ENCODE measurements at regions not wholly inside any gene's neighbourhood (a gene's known extent, or its start where the extent isn't known, plus 50 kb on each side); places are given as distances from the start of the nearest gene placed in this dataset.
"Not testable (repeated sequence)": the region's sequence is repeated elsewhere in the genome, so short reads cannot be mapped to it uniquely, and the experiment has no call there.

- peak; percentile 86 for DNase-seq
These were observed 134.9 kb downstream of the MRPS30 start for GRCh38 chr5:44943647-44944046.

DNA sequence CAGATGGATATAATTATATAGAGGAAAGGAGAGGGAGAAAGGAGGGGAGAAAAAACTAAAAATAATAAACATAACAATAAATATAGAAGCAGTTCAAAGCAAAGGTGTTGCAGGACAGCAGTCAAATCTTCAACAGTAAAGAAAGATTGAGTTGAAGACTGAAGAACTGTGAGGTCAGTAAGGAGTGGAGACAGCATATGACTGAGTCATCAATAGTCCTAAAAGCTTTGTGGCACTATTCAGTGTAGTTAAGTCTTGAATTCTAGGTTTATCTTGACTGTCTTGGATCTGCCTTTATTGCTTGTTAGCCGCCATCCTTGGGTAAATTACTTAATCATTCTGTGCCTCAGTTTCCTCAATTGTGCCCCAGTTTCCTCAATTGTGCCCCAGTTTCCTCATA is 137.0 kb downstream of the MRPS30 start:
- peak; percentile 17 for DNase-seq

DNA sequence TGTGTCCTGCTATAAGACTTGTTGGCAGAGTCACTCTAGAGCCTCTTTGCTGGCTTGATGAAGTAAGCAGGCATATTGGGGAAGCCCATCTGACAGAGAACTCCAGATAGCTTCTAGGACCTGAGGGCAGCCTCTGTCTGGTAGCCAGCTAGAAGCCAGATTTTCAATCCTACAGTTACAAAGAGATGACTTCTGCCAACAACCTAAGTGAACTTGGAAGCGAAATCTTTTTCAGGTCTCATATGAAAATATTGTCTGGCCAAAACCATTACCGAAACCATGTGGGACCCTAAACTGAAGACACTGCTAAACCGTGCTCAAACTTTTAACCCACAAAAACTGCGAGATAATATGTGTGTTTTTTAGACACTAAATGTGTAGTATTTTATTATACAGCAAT is 140.9 kb downstream of the MRPS30 start:
- DNase-seq = no peak

DNA sequence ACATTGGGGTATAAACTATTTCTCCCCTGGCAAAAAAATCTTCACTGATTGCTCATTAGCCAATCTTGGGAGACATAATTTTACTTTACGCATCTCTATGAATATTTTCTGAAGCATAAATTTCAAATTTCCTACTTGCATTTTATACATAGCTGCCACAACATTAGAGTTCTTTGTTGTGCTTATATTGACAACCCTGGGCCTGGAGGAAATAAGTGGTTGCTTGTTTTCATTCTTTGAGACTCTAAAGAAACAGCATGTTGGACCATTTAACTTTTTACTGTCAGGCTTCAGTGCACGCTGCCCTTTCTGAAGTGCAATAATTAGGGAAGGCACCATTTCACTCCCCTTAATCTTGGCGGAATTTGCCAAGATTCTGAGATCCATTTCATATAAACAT is 142.6 kb downstream of the MRPS30 start:
- no peak for DNase-seq

DNA sequence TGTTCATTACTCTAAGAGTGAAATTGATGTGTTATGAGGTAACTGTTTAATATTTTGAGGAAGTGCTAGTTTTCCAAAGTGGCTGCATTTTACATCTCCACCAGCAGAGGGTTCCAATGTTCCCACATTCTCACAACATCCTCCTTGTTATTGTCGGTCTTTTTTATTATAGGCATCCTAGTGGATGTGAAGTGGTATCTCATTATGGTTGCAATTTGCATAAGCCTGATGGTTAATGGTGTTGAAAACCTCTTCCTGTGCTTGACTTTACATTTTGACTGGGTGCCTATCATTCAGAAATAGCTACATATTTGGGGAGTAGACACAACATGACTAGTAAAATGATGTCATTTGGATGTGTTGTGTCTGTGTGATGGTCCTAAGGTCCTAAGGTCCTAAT is 143.6 kb downstream of the MRPS30 start:
- peak; percentile 30 for DNase-seq

DNA sequence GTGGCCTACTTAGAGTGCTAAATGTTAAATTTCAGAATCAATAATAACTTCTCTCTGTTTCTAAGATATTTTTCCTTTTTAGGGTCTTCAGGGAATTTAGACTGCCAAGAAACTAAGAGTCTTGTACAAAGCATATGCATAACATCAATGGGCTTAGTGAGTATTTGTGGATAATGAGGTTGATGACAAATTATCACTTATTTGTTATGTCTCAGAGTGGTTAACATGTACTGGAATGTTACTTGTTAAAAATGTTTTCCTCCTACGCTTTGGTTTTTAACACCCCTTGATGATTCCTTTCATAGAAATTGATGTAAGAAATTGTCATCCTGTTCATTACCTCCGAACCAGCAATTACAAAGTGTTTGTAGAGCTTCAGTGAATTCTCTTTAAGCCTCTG is 144.3 kb downstream of the MRPS30 start:
- no peak for DNase-seq

DNA sequence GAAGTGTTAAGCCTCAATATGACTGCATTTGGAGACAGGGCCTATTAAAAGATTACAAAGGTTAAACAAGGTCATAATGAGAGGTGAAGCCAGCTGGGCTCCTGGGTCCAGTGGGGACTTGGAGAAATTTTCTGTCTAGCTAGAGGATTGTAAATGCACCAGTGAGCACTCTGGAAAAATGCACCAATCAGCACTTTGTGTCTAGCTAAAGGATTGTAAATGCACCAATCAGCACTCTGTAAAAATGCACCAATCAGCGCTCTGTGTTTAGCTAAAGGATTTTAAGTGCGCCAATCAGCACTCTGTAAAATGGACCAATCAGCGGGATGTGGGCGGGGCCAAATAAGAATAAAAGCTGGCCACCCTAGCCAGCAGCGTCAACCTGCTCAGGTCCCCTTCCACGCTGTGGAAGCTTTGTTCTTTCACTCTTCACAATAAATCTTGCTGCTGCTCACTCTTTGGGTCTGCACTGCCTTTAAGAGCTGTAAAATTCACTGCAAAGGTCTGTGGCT is 150.3 kb downstream of the MRPS30 start:
- not testable (repeated sequence) for DNase-seq

GRCh38 chr5:44969825-44970224 is 161.1 kb downstream of the MRPS30 start:
- no peak for DNase-seq

DNA sequence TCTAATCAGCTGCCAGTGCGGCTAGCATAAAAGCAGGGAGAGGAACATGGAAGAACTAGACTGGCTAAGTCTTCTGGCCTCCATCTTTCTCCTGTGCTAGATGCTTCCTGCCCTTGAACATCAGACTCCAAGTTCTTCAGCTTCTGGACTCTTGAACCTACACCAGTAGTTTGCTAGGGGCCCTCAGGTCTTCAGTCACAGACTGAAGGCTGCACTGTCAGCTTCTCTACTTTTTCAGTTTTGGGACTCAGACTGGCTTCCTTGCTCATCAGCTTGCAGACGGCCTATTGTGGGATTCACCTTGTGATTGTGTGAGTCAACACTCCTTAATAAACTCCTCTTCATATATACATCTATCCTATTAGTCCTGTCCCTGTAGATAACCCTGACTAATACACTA is 162.2 kb downstream of the MRPS30 start:
- DNase-seq = not testable (repeated sequence)

- DNase-seq = no peak
These were observed 166.1 kb downstream of the MRPS30 start for GRCh38 chr5:44974813-44975212.

GRCh38 chr5:44981708-44982107 is 173.0 kb downstream of the MRPS30 start:
- no peak for DNase-seq

- DNase-seq = no peak
These were observed 174.3 kb downstream of the MRPS30 start for GRCh38 chr5:44983006-44983405.

DNA sequence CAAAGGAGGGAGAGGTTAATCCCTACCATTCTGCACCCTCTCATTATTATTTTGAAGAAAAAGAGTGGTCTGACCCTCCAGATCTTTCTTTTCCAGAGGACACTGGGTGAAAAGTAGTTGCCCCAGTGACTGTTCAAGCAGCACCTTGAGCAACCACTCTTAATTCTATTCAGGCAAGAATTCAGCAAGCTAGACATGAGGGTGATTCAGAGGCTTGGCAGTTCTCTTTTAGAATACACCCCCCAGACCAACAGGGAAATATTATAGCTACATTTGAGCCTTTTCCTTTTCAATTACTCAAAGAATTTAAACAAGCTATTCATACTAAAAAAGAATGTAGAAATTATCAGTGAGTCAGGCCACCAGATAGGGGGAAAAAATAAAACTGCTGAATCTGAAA is 178.3 kb downstream of the MRPS30 start:
- DNase-seq = peak; percentile 4

DNA sequence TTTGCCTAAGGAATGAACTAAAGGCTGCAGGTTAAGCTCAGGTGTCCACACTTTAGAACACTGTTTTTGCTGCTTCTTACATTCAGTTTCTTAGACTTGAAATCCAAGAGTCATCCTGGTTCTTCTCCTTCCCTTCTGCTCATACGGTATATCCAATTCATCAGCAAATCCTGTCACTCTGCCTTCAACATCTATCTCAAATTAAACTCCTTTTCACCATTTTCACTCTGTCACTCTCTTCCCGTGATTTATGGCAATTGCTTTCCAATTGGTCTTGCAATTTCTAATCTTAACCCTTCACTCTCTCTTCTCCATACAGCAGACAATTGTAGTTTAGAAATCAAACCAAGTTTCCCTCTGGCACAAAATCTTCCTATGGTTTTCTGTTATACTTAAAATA is 182.9 kb downstream of the MRPS30 start:
- DNase-seq = no peak

GRCh38 chr5:44993286-44993685 is 184.5 kb downstream of the MRPS30 start:
- no peak for DNase-seq

- DNase-seq = no peak
These were observed 188.8 kb downstream of the MRPS30 start for GRCh38 chr5:44997506-44997905.

DNA sequence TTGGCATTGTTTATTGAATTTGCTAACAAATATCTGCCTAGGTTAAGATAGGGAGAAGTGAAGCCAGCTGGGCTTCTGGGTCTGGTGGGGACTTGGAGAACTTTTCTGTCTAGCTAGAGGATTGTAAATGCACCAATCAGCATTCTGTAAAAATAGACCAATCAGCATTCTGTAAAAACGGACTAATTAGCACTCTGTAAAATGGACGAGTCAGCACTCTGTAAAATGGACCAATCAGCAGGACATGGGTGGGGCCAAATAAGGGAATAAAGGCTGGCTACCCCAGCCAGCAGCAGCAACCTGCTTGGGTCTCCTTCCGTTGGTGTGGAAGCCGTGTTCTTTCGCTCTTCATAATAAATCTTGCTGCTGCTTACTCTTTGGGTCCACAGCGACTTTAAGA is 198.4 kb downstream of the MRPS30 start:
- DNase-seq = not testable (repeated sequence)

DNA sequence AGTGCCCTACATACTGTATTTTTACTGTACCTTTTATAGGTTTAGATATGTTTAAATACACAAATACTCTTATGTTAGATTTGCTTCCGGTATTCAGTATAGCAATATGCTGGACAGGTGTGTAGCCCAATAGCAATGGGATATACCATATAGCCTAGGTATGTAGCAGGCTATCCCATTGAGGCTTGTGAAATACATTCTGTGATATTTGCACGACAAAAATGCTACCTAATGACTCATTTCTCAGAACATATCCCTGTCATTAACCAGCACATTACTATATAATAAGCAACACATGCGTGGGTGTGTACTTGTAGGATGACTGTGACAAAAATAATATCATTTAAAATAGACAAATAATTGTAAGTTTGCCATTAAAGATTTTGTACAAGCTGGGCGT is 208.8 kb downstream of the MRPS30 start:
- DNase-seq = no peak

- no peak for DNase-seq
These were observed 220.8 kb downstream of the MRPS30 start for GRCh38 chr5:45029553-45029952.

DNA sequence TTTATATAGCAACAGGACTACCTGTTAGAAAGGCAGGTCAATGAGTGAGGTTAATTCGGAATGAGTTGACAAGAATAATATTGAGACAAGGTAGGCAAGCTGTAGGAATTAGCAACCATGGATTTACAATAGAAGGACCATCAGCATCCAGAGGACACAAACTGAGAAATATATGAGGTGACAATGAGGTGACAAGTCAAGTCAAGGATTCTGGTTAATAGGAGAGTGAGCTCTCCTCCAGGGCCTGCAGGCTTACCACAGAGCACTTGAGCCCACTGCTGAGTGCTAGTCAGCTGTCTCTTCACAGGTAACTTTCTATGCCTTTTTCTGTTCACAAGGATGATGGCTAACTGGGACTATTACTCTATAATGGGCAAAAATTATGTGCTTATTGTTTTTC is 227.2 kb downstream of the MRPS30 start:
- DNase-seq = no peak

DNA sequence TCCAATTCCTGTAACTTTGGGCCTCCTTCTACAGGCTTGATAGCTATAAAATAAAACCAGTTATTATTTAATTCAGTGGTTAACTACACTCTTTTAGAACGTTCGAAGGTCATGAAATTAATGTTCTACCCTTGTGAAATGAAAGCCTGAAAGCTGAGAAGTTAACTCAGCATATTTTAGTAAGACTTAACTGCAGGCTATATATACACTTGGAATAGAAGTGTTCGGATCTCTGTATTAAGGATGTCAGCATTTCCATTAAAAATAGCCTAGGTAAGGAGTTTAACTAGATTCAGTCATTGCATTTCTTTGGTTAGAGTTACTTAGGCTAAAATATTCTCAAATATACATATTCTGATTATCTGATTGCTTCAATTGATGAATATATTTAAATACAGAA is 229.2 kb downstream of the MRPS30 start:
- no peak for DNase-seq

GRCh38 chr5:45038366-45038987 is 229.7 kb downstream of the MRPS30 start:
- DNase-seq = peak; percentile 5

DNA sequence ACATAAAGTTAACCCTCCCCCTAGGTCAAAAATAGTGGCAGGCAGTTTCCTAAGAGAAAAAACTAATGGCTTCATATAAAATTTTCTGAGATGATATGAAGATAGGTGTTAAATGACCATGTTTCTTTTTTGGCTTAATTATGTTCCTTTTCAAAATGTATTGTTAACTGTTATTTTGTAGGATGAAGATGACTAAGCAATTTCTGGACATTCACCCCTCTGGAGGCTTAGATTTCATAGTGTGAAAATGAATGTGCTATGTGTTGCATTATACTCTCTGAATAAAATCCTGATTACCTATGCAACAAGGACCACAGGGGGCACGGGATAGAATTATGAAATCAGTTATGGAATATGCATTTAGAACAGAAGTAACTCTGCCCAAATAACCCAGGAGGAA is 233.5 kb downstream of the MRPS30 start:
- DNase-seq = no peak

DNA sequence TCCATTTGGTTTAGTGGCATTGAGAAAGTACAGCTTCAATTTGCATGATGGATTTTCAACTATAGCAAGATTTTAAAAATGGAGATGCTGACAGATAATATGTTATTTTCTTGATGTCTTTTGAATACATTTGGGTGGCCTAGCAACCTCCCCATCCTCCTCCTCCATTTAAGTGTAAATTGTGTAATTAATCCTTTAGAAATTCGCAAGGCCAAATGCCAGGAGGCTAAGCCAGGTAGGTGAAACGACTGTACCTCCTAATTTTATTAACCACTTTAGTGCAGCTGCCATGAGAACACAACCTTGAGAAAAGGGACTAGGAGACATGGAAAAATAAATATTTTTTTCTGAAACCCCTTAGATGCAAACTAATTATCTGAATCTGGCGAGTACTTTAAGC is 248.8 kb downstream of the MRPS30 start:
- no peak for DNase-seq

- DNase-seq = no peak
These were observed 252.0 kb downstream of the MRPS30 start for GRCh38 chr5:45060724-45061123.

Data from fibroblast of skin of right biceps (primary cell).